Pancreas (tissue), 10 donors: ENCODE measurements at regions not wholly inside any gene's neighbourhood (a gene's known extent, or its start where the extent isn't known, plus 50 kb on each side); places are given as distances from the start of the nearest gene placed in this dataset.

ENCODE experiments used
- ATAC-seq, 4 donors: fragments of 200-7000 bp; cut with Tn5 transposase; one replicate each; pipeline versions ENCODE4 v1.8.0 to v1.9.1; 2020; ENCODE audit warnings: mild to moderate bottlenecking in 4 of 4, moderate library complexity in 4 of 4
- DNase-seq, 6 donors: peaks; one replicate each; pipeline ENCODE4 v3.0.0-alpha.2; 2020
- FAIRE-seq: peaks from 2 replicates; lab custom pipeline; 2012; peaks lifted over from hg19 to GRCh38; lab: Jason Lieb, UNC
- H3K27ac ChIP-seq, 4 donors: fragments of 200-600 bp; sonication (generic); 1 replicate in 3 of 4; 2 replicates in 1 of 4; pipeline versions ENCODE4 v1.5.0 to v1.8.0; 2020
- H3K27me3 ChIP-seq, 4 donors: fragments of 200-600 bp; one replicate each; pipeline ENCODE4 v1.8.0; 2021
- H3K36me3 ChIP-seq, 3 donors: fragments of 200-600 bp; sonication (generic) in 1 of 3; one replicate each; pipeline versions ENCODE4 v1.5.0 to v1.8.0; 2020 to 2021
- H3K4me1 ChIP-seq, 3 donors: fragments of 200-600 bp; one replicate each; pipeline ENCODE4 v1.8.0; 2021
- H3K4me3 ChIP-seq, 4 donors: fragments of 200-600 bp; sonication (generic) in 2 of 4; one replicate each; pipeline versions ENCODE4 v1.5.0 to v1.8.0; 2020 to 2021
- H3K9me3 ChIP-seq, 4 donors: fragments of 200-600 bp; one replicate each; pipeline ENCODE4 v1.8.0; 2021
- CTCF ChIP-seq, 4 donors: fragments of 200-600 bp; sonication (generic) in 3 of 4; IDR thresholded peaks; one replicate each; pipeline versions ENCODE4 v1.5.0 to v1.8.0; 2021; ENCODE audit warnings: antibody characterized with exemption in 4 of 4
- WGBS, 2 donors: extraction: QIAGEN DNeasy Blood & Tissue Kit; methylation state at CpG; one replicate each; pipeline ENCODE4 v1.1.7; 2013; 5-methylcytosine and 5-hydroxymethylcytosine counted together
- intact Hi-C, 3 donors: fragments of 100-400 bp; cut with DNase I; formaldehyde crosslinking; loops; one replicate each; pipeline versions ENCODE4 v1.11.1 to v1.14.2; 2022
- donor health status: healthy with polysubstance abuse.
- donor health status: DM: no; HTN: no; CAD: no; lungs with moderate emphysema.
- donor health status: DM: no; HTN: no; CAD: no.
- donor health status: control.
- donor health status: control.
- donor health status: Bipolar disorder and iron deficiency.
- donor health status: DM: yes; HTN: yes; CAD: no.
- donor health status: DM: no; HTN: no; CAD: no.
- donor health status: DM: no; HTN: no; CAD: no.
- donor health status: DM: yes; HTN: yes; CAD: no.

DNA sequence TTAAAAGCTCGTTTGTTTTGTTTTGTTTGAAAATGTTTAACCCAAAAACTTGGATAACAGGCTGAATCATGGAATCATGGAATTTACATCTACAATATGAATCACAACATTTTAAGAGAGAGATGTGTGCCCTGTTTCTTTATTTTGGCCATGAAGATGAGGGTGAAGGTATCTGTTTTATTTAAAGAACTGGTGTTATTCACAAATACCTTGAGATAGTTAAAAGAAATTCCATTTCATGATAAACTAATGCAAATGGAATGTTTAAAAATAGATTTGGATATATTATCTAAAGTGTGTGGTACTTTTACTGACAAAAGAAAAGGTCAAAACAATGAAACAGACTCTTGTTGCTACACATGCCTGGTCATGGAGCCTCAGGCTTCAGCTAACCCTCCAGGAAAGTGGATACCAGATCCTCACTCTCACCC lies 486.0 kb upstream of the CFAP20DC start:
- WGBS, 2 donors, result 6 to 10% methylated on average over 1 of the region's 1 CpG
- TF ChIP-seq CTCF (IDR thresholded peaks at IDR 0.05), result no peak
- ATAC-seq (no peak), DNase-seq (no peak), FAIRE-seq (no peak)
- Histone ChIP-seq H3K4me1 (peaks cover 4 to 9% (median 7%) of the 10 kb centered on the region in 3 donors), H3K27me3 (no peaks in the 10 kb centered on the region), H3K4me3 (no peak overlapping the region), H3K27ac (no peak overlapping the region), H3K9me3 (no peaks in the 10 kb centered on the region), H3K36me3 (no peaks in the 10 kb centered on the region)
- intact Hi-C loops, result no loop called here

DNA sequence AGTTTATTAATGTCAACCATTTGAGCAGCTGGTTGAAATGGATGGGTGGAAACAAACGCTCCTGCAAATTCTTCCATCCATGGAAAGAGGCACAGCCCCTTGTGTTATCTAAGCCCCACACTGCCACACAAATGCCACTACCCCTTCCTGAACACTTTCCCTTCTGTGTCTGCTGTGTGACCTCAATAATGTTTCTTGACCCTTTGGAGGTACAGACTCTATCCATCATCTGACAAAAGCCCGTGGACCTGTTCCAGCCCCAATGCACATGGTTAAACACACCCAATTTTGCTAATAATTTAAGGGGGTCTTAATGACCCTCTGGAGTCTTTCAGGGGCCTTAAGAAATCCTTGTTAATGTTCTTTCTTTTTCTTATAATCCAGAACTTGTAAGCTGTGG lies 482.2 kb upstream of the CFAP20DC start:
- intact Hi-C loops, result no loop called here
- Histone ChIP-seq H3K4me3 (no peak overlapping the region), H3K27me3 (no peaks in the 10 kb centered on the region), H3K36me3 (no peaks in the 10 kb centered on the region), H3K4me1 (peaks cover 4 to 9% (median 7%) of the 10 kb centered on the region in 3 donors), H3K27ac (no peak overlapping the region), H3K9me3 (no peaks in the 10 kb centered on the region)
- ATAC-seq (no peak), FAIRE-seq (no peak), DNase-seq (no peak)
- TF ChIP-seq CTCF (IDR thresholded peaks at IDR 0.05), result no peak
- 86 to 92% methylated on average over 2 of the region's 2 CpGs for WGBS, 2 donors

- H3K27ac ChIP-seq, result no peak overlapping the region
- no peaks in the 10 kb centered on the region for H3K9me3 ChIP-seq
- no peaks in the 10 kb centered on the region for H3K27me3 ChIP-seq
- H3K4me3 ChIP-seq, result no peak overlapping the region
- WGBS, 2 donors, result 21 to 23% methylated on average over 3 of the region's 3 CpGs
- no peaks in the 10 kb centered on the region for H3K36me3 ChIP-seq
- H3K4me1 ChIP-seq, result peaks cover 4 to 8% (median 7%) of the 10 kb centered on the region in 3 donors
- ATAC-seq (peak in 1 of 4 donors; percentile 25), FAIRE-seq (no peak), DNase-seq (peak in 3 of 6 donors; percentile 6 to 26 (median 16))
- intact Hi-C loops, result no loop called here
- no peak for TF ChIP-seq CTCF (IDR thresholded peaks at IDR 0.05)
Observed at GRCh38 chr3:59531066-59531745, 481.4 kb upstream of the CFAP20DC start.

DNA sequence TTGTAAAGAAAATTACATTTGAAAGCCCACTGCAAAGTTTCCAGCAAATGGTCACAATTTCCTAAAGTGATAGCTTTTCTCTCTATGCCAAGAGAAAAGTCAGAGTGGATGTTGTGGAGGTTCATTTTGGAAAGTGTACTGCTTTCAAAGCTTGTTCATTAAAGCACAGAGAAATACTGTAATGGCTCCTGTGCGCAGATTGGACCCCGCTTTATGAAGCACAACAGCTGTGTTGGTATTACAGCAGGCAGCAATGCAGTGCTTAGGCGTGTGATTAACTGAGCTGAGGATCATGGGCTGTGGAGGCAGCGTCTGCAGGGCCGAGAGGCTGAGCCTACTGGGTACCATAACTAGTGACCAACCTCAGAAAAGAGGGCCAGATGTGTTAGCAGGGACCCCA lies 478.4 kb upstream of the CFAP20DC start:
- FAIRE-seq (no peak), DNase-seq (no peak), ATAC-seq (no peak)
- no peak overlapping the region for H3K27ac ChIP-seq
- no peaks in the 10 kb centered on the region for H3K27me3 ChIP-seq
- TF ChIP-seq CTCF (IDR thresholded peaks at IDR 0.05), result no peak
- H3K9me3 ChIP-seq, result no peaks in the 10 kb centered on the region
- H3K4me1 ChIP-seq, result no peaks in the 10 kb centered on the region
- intact Hi-C loops, result no loop called here
- H3K36me3 ChIP-seq, result no peaks in the 10 kb centered on the region
- 91 to 95% methylated on average over 5 of the region's 5 CpGs for WGBS, 2 donors
- no peak overlapping the region for H3K4me3 ChIP-seq

- H3K4me3 ChIP-seq, result no peak overlapping the region
- TF ChIP-seq CTCF (IDR thresholded peaks at IDR 0.05), result no peak
- H3K36me3 ChIP-seq, result no peaks in the 10 kb centered on the region
- no peaks in the 10 kb centered on the region for H3K27me3 ChIP-seq
- no peaks in the 10 kb centered on the region for H3K9me3 ChIP-seq
- ATAC-seq, result no peak
- no peak for FAIRE-seq
- no peak for DNase-seq
- intact Hi-C loops, result no loop called here
- no peaks in the 10 kb centered on the region for H3K4me1 ChIP-seq
- no peak overlapping the region for H3K27ac ChIP-seq
- 73% methylated on average over 3 of the region's 3 CpGs for WGBS, 2 donors
Observed at GRCh38 chr3:59527493-59527892, 477.7 kb upstream of the CFAP20DC start.
